Subcutaneous abdominal adipose tissue (tissue), 5 donors: ENCODE measurements at regions not wholly inside any gene's neighbourhood (a gene's known extent, or its start where the extent isn't known, plus 50 kb on each side); places are given as distances from the start of the nearest gene placed in this dataset.

Experiments
- H3K27ac ChIP-seq: one replicate; pipeline ENCODE4 v1.7.0; 2013; ENCODE audit warnings: low read depth, mild to moderate bottlenecking, inconsistent platforms, low read length, moderate library complexity
- H3K27me3 ChIP-seq, 5 donors: one replicate each; pipeline ENCODE4 v1.7.0; 2013; ENCODE audit warnings: low read length in 5 of 5, inconsistent platforms in 1 of 5; ENCODE audit not compliant: control insufficient read depth in 5 of 5, insufficient read depth in 4 of 5
- H3K36me3 ChIP-seq, 5 donors: one replicate each; pipeline ENCODE4 v1.7.0; 2013; ENCODE audit warnings: low read length in 5 of 5; ENCODE audit not compliant: control insufficient read depth in 5 of 5, insufficient read depth in 5 of 5
- H3K4me1 ChIP-seq, 5 donors: one replicate each; pipeline ENCODE4 v1.7.0; 2013; ENCODE audit warnings: low read length in 5 of 5, mild to moderate bottlenecking in 3 of 5, moderate library complexity in 1 of 5; ENCODE audit not compliant: control insufficient read depth in 5 of 5, insufficient read depth in 5 of 5
- H3K4me3 ChIP-seq, 5 donors: one replicate each; pipeline ENCODE4 v1.7.0; 2013; ENCODE audit warnings: low read length in 5 of 5, low read depth in 1 of 5
- H3K9ac ChIP-seq, 5 donors: one replicate each; pipeline ENCODE4 v1.7.0; 2013; ENCODE audit warnings: low read length in 5 of 5, mild to moderate bottlenecking in 4 of 5, moderate library complexity in 3 of 5
- H3K9me3 ChIP-seq, 5 donors: one replicate each; pipeline ENCODE4 v1.7.0; 2013; ENCODE audit warnings: low read length in 5 of 5; ENCODE audit not compliant: control insufficient read depth in 5 of 5
- donor health status: healthy.
- donor health status: healthy.
- donor health status: healthy.
- donor health status: healthy.
- donor health status: healthy.

DNA sequence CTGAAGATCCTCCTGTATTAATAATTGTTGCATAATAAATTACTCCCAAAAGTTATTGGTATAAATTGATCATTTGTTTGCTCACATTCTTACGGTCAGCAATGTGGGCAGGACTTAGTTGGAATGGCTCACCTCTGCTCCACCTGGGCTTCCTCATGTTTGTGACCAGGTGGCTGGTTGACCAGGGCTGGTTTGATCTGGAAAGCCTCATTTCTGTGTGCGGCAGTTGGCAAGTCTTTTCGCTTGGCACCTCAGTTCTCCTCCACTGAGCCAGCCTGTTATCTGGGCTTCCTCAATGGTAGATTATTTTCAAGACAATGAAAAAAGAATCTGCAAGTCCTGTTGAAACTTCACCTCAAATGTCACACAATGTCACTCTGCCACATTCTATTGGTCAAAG, 301.1 kb downstream of the TBL1XR1 start:
- Histone ChIP-seq H3K4me3 (no peak overlapping the region), H3K36me3 (no peaks in the 10 kb centered on the region), H3K27me3 (no peaks in the 10 kb centered on the region)

DNA sequence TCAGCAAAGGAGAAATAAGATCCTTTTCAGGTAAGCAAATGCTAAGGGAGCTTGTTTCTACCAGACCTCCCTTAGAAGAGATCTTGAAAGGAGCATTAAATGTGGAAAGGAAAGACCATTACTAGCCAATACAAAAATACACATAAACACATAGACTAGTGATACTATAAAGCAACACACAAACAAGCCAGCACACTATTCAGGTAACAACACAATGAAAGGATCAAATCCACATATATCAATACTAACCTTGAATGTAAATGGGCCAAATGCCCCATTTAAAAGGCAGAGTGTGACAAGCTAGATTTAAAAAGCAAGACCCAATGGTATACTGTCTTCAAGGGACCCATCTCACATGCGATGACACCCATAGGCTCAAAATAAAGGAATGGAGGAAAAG, 317.6 kb downstream of the TBL1XR1 start:
- Histone ChIP-seq H3K27me3 (no peaks in the 10 kb centered on the region), H3K4me1 (no peaks in the 10 kb centered on the region), H3K9ac (no peak overlapping the region), H3K27ac (no peak overlapping the region), H3K36me3 (no peaks in the 10 kb centered on the region), H3K4me3 (no peak overlapping the region), H3K9me3 (peaks cover 0 to 9% (median 5%) of the 10 kb centered on the region in 5 donors)

More for the DNA sequence above, 301.1 kb downstream of the TBL1XR1 start:
- Histone ChIP-seq H3K9me3 (no peaks in the 10 kb centered on the region), H3K27ac (no peak overlapping the region), H3K9ac (no peak overlapping the region), H3K4me1 (no peaks in the 10 kb centered on the region)

DNA sequence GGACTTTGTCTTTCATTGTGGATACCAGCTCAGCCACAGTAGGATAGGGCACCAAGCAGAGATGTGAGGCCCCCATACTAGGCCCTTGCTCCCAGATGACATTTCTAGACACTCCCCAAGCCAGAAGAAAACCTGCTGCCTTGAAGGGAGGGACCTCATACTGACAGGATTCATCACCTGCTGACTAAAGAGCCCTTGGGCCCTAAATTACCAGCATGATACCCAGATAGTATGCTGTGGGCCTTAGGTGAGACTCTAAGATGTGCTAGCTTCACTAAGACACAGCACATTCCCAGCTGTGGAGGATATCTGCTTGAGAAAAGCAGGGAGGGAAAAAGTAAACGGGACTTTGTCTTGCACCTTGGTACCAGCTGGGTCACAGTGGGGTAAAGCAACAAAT, 324.0 kb downstream of the TBL1XR1 start:
- Histone ChIP-seq H3K36me3 (no peaks in the 10 kb centered on the region), H3K9me3 (no peaks in the 10 kb centered on the region), H3K4me1 (peaks cover 0 to 5% (median 0%) of the 10 kb centered on the region in 5 donors), H3K27ac (no peak overlapping the region), H3K4me3 (no peak overlapping the region), H3K9ac (no peak overlapping the region), H3K27me3 (no peaks in the 10 kb centered on the region)

DNA sequence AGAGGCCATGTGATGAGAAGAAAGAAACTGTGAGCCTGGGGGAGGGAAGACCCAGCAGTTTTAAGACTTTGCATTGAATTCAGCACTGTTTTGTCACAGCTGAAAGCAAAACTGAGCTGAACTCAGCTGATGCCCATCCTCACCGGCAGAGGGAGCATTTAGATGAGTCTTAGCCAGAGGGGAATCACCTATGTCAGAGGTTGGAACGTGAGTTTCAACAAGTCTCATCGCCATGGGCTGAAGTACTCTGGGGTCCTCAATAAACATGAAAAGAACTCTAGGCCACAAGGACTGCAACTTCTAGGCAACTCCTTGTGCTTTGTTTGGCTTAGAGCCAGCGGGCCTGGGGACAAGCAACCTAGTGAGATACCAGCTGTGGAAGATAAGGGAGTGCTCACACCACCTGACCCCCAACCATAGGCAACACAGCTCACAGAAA, 324.5 kb downstream of the TBL1XR1 start:
- Histone ChIP-seq H3K4me3 (no peak overlapping the region), H3K36me3 (no peaks in the 10 kb centered on the region), H3K9ac (no peak overlapping the region), H3K4me1 (peaks cover 0 to 5% (median 0%) of the 10 kb centered on the region in 5 donors), H3K27ac (no peak overlapping the region), H3K27me3 (no peaks in the 10 kb centered on the region), H3K9me3 (no peaks in the 10 kb centered on the region)

DNA sequence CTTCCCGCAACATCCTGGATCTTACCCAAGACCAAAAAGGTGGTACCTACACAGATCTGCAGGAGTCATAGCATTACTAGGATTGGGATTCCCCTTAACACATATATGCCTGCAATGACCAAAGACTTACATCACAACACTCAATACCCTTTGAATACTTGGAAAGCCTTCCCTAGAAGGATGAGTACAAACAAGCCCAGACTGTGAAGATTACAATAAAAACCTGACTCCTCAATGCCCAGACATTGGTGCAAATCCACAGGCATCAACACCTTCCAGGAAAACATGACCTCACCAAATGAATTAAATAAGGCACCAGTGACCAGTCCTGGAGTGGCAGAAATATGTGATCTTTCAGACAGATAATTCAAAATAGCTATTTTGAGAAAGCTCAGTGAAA, 326.8 kb downstream of the TBL1XR1 start:
- H3K4me3 ChIP-seq, result no peak overlapping the region
- H3K9ac ChIP-seq, result no peak overlapping the region
- H3K27ac ChIP-seq, result no peak overlapping the region
- H3K9me3 ChIP-seq, result no peaks in the 10 kb centered on the region
- H3K36me3 ChIP-seq, result no peaks in the 10 kb centered on the region
- H3K4me1 ChIP-seq, result peaks cover 0 to 5% (median 0%) of the 10 kb centered on the region in 5 donors
- H3K27me3 ChIP-seq, result no peaks in the 10 kb centered on the region

DNA sequence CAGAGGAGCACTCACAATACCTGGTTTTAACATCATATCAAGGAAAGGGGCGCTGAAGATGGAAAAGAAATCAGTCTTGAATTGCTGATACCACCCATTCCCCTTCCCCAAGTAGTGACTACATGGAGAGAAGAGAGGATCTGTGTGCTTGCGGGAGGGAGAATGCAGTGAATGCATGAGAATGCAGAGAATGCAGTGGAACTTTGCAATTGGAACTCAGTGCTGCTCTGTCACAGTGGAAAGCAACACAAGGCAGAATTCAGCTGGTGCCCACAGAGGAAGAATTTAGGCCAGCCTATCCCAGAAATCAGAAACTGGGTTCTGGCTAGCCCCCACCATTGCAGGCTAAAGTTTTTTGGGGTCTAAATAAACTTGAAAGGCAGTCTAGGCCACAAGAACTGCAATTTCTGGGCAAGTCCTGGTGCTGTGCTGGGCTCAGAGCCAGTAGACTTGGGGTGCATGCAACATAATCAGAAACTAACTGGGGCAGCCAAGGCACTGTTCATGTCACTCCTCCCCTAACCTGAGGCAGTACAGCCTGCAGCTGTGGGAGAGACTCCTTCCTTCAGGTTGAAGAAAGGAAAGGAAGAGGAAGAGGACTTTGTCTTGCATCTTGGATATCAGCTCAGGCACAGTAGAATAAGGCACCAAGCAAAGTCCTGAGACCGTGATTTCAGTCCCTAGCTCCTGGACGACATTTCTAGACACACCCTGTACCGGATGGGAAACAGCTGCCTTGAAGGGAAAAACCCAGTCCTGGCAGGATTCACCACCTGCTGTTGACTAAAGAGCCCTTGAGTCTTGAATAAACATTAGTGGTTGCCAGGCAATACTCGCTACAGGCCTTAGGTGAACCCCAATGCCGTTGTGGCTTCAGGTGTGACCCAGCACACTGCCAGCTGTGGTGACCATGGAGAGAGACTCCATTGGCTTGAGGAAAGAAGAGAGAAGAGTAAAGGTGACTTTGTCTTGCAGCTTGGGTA, 329.3 kb downstream of the TBL1XR1 start:
- Histone ChIP-seq H3K36me3 (no peaks in the 10 kb centered on the region), H3K27ac (no peak overlapping the region), H3K9me3 (no peaks in the 10 kb centered on the region), H3K4me3 (no peak overlapping the region), H3K4me1 (peaks cover 0 to 5% (median 0%) of the 10 kb centered on the region in 5 donors), H3K27me3 (no peaks in the 10 kb centered on the region), H3K9ac (no peak overlapping the region)

DNA sequence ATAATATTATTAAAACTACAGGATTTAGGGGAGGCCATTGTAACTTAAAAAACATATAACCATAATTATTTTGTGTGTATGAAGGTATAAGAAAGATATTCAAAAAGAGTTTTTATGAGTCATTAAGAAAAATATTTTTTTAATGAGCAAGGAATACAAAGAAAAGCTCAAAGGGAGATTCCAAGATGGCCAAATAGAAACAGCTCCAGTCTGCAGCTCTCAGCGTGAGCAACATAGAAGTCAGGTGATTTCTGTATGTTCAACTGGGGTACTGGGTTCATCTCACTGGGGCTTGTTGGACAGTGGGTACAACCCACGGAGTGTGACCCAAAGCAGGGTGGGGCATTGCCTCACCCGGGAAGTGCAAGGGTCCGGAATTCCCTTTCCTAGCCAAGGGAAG, 336.1 kb downstream of the TBL1XR1 start:
- Histone ChIP-seq H3K27me3 (no peaks in the 10 kb centered on the region), H3K4me1 (no peaks in the 10 kb centered on the region), H3K4me3 (no peak overlapping the region), H3K9me3 (peaks cover 0 to 2% (median 0%) of the 10 kb centered on the region in 5 donors), H3K27ac (no peak overlapping the region), H3K9ac (no peak overlapping the region), H3K36me3 (no peaks in the 10 kb centered on the region)

DNA sequence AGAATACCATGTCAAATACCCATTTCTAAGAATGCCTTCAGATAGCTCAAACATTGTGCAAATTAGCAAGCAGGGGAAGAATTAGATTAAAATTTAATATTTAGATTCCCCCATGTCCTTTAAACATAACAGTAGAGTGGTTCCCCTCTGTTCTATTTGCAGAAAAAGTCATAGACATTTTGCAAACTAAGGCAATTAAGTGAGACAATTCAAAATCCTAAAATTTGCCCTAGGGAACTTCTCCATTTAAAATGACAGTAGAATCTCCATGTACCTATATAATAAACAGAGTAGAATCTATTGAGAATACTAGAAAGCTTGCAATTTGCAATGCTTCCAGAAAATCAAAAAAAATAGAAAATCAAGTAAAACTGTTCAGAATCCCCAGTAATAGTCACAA, 340.6 kb downstream of the TBL1XR1 start:
- no peak overlapping the region for H3K4me3 ChIP-seq
- H3K9me3 ChIP-seq, result peaks cover 0 to 2% (median 0%) of the 10 kb centered on the region in 5 donors
- H3K27ac ChIP-seq, result no peak overlapping the region

DNA sequence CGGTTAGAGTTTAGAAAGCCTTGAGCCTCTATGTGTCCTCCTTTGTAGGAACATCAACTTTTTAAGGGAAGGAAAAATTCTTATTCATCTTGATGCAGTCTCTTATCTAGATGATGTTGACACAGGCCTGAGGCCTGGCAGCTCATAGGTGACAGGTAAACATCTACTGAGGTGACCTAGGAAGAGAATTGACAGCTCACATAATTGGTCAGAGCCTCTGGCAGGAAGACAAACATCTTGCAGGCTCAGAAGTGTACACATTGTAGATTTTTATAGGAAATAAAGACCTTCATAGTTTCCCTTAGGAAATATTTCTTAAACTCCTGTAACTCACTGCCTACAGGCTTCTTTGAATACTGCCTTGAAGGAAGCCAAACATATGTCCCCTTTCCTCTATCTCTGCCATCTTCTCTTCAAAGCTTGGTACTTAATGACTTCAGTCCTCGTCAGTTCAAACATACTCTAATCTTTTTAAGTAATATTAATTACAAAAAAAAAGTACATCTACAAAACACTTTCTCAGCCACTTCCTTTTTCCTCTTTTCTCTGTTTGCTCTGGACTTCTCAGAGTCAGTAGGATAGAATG, 341.3 kb downstream of the TBL1XR1 start:
- Histone ChIP-seq H3K9me3 (peaks cover 0 to 2% (median 0%) of the 10 kb centered on the region in 5 donors), H3K9ac (no peak overlapping the region), H3K27ac (no peak overlapping the region), H3K4me1 (no peaks in the 10 kb centered on the region), H3K4me3 (no peak overlapping the region), H3K27me3 (no peaks in the 10 kb centered on the region), H3K36me3 (no peaks in the 10 kb centered on the region)

More for the DNA sequence above, 340.6 kb downstream of the TBL1XR1 start:
- Histone ChIP-seq H3K36me3 (no peaks in the 10 kb centered on the region), H3K9ac (no peak overlapping the region), H3K4me1 (no peaks in the 10 kb centered on the region), H3K27me3 (no peaks in the 10 kb centered on the region)

DNA sequence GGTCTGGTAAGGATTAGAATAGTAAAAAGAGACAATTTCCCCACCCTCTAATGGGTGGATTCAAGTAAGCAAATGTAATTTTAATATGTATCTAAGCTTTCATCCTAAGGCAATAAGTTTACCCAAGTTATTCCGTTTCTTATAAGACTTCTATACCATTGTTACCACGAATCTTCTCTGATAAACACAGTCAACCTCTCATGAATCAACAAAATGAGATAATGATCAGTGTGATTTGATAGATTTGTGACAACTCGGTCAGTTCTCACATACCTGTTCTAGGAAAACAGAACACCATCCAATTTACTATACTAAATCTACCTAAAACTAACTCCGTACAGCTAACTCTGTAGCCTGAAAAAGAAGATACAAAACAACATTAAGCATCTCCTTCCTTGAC, 342.1 kb downstream of the TBL1XR1 start:
- no peak overlapping the region for H3K9ac ChIP-seq
- H3K4me1 ChIP-seq, result no peaks in the 10 kb centered on the region
- no peak overlapping the region for H3K27ac ChIP-seq
- H3K36me3 ChIP-seq, result no peaks in the 10 kb centered on the region
- H3K27me3 ChIP-seq, result no peaks in the 10 kb centered on the region
- H3K4me3 ChIP-seq, result no peak overlapping the region
- H3K9me3 ChIP-seq, result peaks cover 0 to 2% (median 0%) of the 10 kb centered on the region in 5 donors
